ENCODE measurements at regions not wholly inside any gene's neighbourhood (a gene's known extent, or its start where the extent isn't known, plus 50 kb on each side); places are given as distances from the start of the nearest gene placed in this dataset.

GRCh38 chr5:54713923-54714581 lies 196.5 kb downstream of the SNX18 start:
- H3K27me3 ChIP-seq (ENCODE audit: control insufficient read depth, insufficient read depth, low read length), result no peaks in the 10 kb centered on the region
- no peak overlapping the region for H3K4me3 ChIP-seq (ENCODE audit: low read depth, low read length)
- peaks cover under 1% of the 10 kb centered on the region for H3K4me1 ChIP-seq (ENCODE audit: control insufficient read depth, insufficient read depth, low read length)
- H3K9ac ChIP-seq (ENCODE audit: low read depth, low read length), result no peak overlapping the region
- no peaks in the 10 kb centered on the region for H3K9me3 ChIP-seq (ENCODE audit: control insufficient read depth, insufficient read depth, low read length)
- no peaks in the 10 kb centered on the region for H3K36me3 ChIP-seq (ENCODE audit: control insufficient read depth, insufficient read depth, low read length)

GRCh38 chr5:54709096-54709495 lies 191.5 kb downstream of the SNX18 start:
- Histone ChIP-seq H3K36me3 (ENCODE audit: control insufficient read depth, insufficient read depth, low read length) (no peaks in the 10 kb centered on the region), H3K4me1 (ENCODE audit: control insufficient read depth, insufficient read depth, low read length) (no peaks in the 10 kb centered on the region), H3K9me3 (ENCODE audit: control insufficient read depth, insufficient read depth, low read length) (no peaks in the 10 kb centered on the region), H3K27me3 (ENCODE audit: control insufficient read depth, insufficient read depth, low read length) (no peaks in the 10 kb centered on the region), H3K9ac (ENCODE audit: low read depth, low read length) (no peak overlapping the region), H3K4me3 (ENCODE audit: low read depth, low read length) (no peak overlapping the region)

- H3K4me3 ChIP-seq (ENCODE audit: low read depth, low read length), result no peak overlapping the region
- no peaks in the 10 kb centered on the region for H3K27me3 ChIP-seq (ENCODE audit: control insufficient read depth, insufficient read depth, low read length)
- H3K9ac ChIP-seq (ENCODE audit: low read depth, low read length), result no peak overlapping the region
- H3K36me3 ChIP-seq (ENCODE audit: control insufficient read depth, insufficient read depth, low read length), result no peaks in the 10 kb centered on the region
- peaks cover 4% of the 10 kb centered on the region for H3K4me1 ChIP-seq (ENCODE audit: control insufficient read depth, insufficient read depth, low read length)
- H3K9me3 ChIP-seq (ENCODE audit: control insufficient read depth, insufficient read depth, low read length), result no peaks in the 10 kb centered on the region
Observed at GRCh38 chr5:54707841-54708240, 190.3 kb downstream of the SNX18 start.

GRCh38 chr5:54705994-54706653 lies 188.6 kb downstream of the SNX18 start:
- Histone ChIP-seq H3K27me3 (ENCODE audit: control insufficient read depth, insufficient read depth, low read length) (no peaks in the 10 kb centered on the region), H3K9me3 (ENCODE audit: control insufficient read depth, insufficient read depth, low read length) (no peaks in the 10 kb centered on the region), H3K9ac (ENCODE audit: low read depth, low read length) (no peak overlapping the region), H3K4me3 (ENCODE audit: low read depth, low read length) (no peak overlapping the region), H3K4me1 (ENCODE audit: control insufficient read depth, insufficient read depth, low read length) (peaks cover 4% of the 10 kb centered on the region), H3K36me3 (ENCODE audit: control insufficient read depth, insufficient read depth, low read length) (no peaks in the 10 kb centered on the region)

- Histone ChIP-seq H3K36me3 (ENCODE audit: control insufficient read depth, insufficient read depth, low read length) (no peaks in the 10 kb centered on the region), H3K27me3 (ENCODE audit: control insufficient read depth, insufficient read depth, low read length) (no peaks in the 10 kb centered on the region), H3K9ac (ENCODE audit: low read depth, low read length) (no peak overlapping the region), H3K4me3 (ENCODE audit: low read depth, low read length) (no peak overlapping the region), H3K4me1 (ENCODE audit: control insufficient read depth, insufficient read depth, low read length) (peaks cover 4% of the 10 kb centered on the region), H3K9me3 (ENCODE audit: control insufficient read depth, insufficient read depth, low read length) (no peaks in the 10 kb centered on the region)
Observed at GRCh38 chr5:54704825-54705224, 187.3 kb downstream of the SNX18 start.

- H3K9ac ChIP-seq (ENCODE audit: low read depth, low read length), result no peak overlapping the region
- H3K36me3 ChIP-seq (ENCODE audit: control insufficient read depth, insufficient read depth, low read length), result no peaks in the 10 kb centered on the region
Observed at GRCh38 chr5:54704333-54704732, 186.8 kb downstream of the SNX18 start.

GRCh38 chr5:54703565-54704255 lies 186.2 kb downstream of the SNX18 start:
- Histone ChIP-seq H3K36me3 (ENCODE audit: control insufficient read depth, insufficient read depth, low read length) (no peaks in the 10 kb centered on the region), H3K9me3 (ENCODE audit: control insufficient read depth, insufficient read depth, low read length) (no peaks in the 10 kb centered on the region), H3K27me3 (ENCODE audit: control insufficient read depth, insufficient read depth, low read length) (no peaks in the 10 kb centered on the region), H3K4me1 (ENCODE audit: control insufficient read depth, insufficient read depth, low read length) (peaks cover 4% of the 10 kb centered on the region), H3K9ac (ENCODE audit: low read depth, low read length) (no peak overlapping the region), H3K4me3 (ENCODE audit: low read depth, low read length) (no peak overlapping the region)

More at GRCh38 chr5:54704333-54704732, 186.8 kb downstream of the SNX18 start:
- Histone ChIP-seq H3K4me3 (ENCODE audit: low read depth, low read length) (no peak overlapping the region), H3K27me3 (ENCODE audit: control insufficient read depth, insufficient read depth, low read length) (no peaks in the 10 kb centered on the region), H3K9me3 (ENCODE audit: control insufficient read depth, insufficient read depth, low read length) (no peaks in the 10 kb centered on the region), H3K4me1 (ENCODE audit: control insufficient read depth, insufficient read depth, low read length) (peaks cover 4% of the 10 kb centered on the region)

- Histone ChIP-seq H3K27me3 (ENCODE audit: control insufficient read depth, insufficient read depth, low read length) (no peaks in the 10 kb centered on the region), H3K4me3 (ENCODE audit: low read depth, low read length) (no peak overlapping the region), H3K9me3 (ENCODE audit: control insufficient read depth, insufficient read depth, low read length) (no peaks in the 10 kb centered on the region), H3K9ac (ENCODE audit: low read depth, low read length) (no peak overlapping the region), H3K4me1 (ENCODE audit: control insufficient read depth, insufficient read depth, low read length) (peaks cover 4% of the 10 kb centered on the region), H3K36me3 (ENCODE audit: control insufficient read depth, insufficient read depth, low read length) (no peaks in the 10 kb centered on the region)
Observed at GRCh38 chr5:54703133-54703532, 185.6 kb downstream of the SNX18 start.

GRCh38 chr5:54702470-54702869 lies 184.9 kb downstream of the SNX18 start:
- no peaks in the 10 kb centered on the region for H3K36me3 ChIP-seq (ENCODE audit: control insufficient read depth, insufficient read depth, low read length)
- H3K9ac ChIP-seq (ENCODE audit: low read depth, low read length), result no peak overlapping the region
- H3K27me3 ChIP-seq (ENCODE audit: control insufficient read depth, insufficient read depth, low read length), result no peaks in the 10 kb centered on the region
- peaks cover 4% of the 10 kb centered on the region for H3K4me1 ChIP-seq (ENCODE audit: control insufficient read depth, insufficient read depth, low read length)
- H3K4me3 ChIP-seq (ENCODE audit: low read depth, low read length), result no peak overlapping the region
- no peaks in the 10 kb centered on the region for H3K9me3 ChIP-seq (ENCODE audit: control insufficient read depth, insufficient read depth, low read length)

- Histone ChIP-seq H3K27me3 (ENCODE audit: control insufficient read depth, insufficient read depth, low read length) (no peaks in the 10 kb centered on the region), H3K9ac (ENCODE audit: low read depth, low read length) (no peak overlapping the region), H3K4me3 (ENCODE audit: low read depth, low read length) (no peak overlapping the region), H3K36me3 (ENCODE audit: control insufficient read depth, insufficient read depth, low read length) (no peaks in the 10 kb centered on the region), H3K4me1 (ENCODE audit: control insufficient read depth, insufficient read depth, low read length) (peaks cover 4% of the 10 kb centered on the region), H3K9me3 (ENCODE audit: control insufficient read depth, insufficient read depth, low read length) (no peaks in the 10 kb centered on the region)
Observed at GRCh38 chr5:54700986-54701578, 183.5 kb downstream of the SNX18 start.

- H3K9ac ChIP-seq (ENCODE audit: low read depth, low read length), result no peak overlapping the region
- H3K4me3 ChIP-seq (ENCODE audit: low read depth, low read length), result no peak overlapping the region
- H3K27me3 ChIP-seq (ENCODE audit: control insufficient read depth, insufficient read depth, low read length), result no peaks in the 10 kb centered on the region
- no peaks in the 10 kb centered on the region for H3K4me1 ChIP-seq (ENCODE audit: control insufficient read depth, insufficient read depth, low read length)
- no peaks in the 10 kb centered on the region for H3K36me3 ChIP-seq (ENCODE audit: control insufficient read depth, insufficient read depth, low read length)
- H3K9me3 ChIP-seq (ENCODE audit: control insufficient read depth, insufficient read depth, low read length), result no peaks in the 10 kb centered on the region
Observed at GRCh38 chr5:54696931-54697330, 179.4 kb downstream of the SNX18 start.

All from iPS-15b (cell line).